Stimulated activated memory B cell treated with anti-CD40 and anti-IgM and Interleukin-4, amounts not matched to agents 10 μg/mL and 1 μg/mL and 100 μg/mL, for 72 hours (primary cell): ENCODE measurements at regions not wholly inside any gene's neighbourhood (a gene's known extent, or its start where the extent isn't known, plus 50 kb on each side); places are given as distances from the start of the nearest gene placed in this dataset.
"Not testable (repeated sequence)": the region's sequence is repeated elsewhere in the genome, so short reads cannot be mapped to it uniquely, and the experiment has no call there.

Experiments used
- ATAC-seq: fragments of 150-1000 bp; cut with Tn5 transposase; 2 replicates; pipeline ENCODE4 v1.10.0; 2021
- H3K27ac Mint-ChIP-seq: one replicate; pipeline ENCODE4 v1.8.0; 2022; ENCODE audit warnings: mild to moderate bottlenecking, mixed read lengths
- H3K27me3 Mint-ChIP-seq: one replicate; pipeline ENCODE4 v1.8.0; 2022; ENCODE audit warnings: mixed read lengths
- H3K36me3 Mint-ChIP-seq: one replicate; pipeline ENCODE4 v1.8.0; 2022; ENCODE audit warnings: mixed read lengths
- H3K4me1 Mint-ChIP-seq: one replicate; pipeline ENCODE4 v1.8.0; 2022; ENCODE audit warnings: mixed read lengths
- H3K4me3 Mint-ChIP-seq: one replicate; pipeline ENCODE4 v1.8.0; 2022; ENCODE audit warnings: mild to moderate bottlenecking, moderate library complexity, mixed read lengths
- H3K9me3 Mint-ChIP-seq: one replicate; pipeline ENCODE4 v1.8.0; 2022; ENCODE audit warnings: mixed read lengths

DNA sequence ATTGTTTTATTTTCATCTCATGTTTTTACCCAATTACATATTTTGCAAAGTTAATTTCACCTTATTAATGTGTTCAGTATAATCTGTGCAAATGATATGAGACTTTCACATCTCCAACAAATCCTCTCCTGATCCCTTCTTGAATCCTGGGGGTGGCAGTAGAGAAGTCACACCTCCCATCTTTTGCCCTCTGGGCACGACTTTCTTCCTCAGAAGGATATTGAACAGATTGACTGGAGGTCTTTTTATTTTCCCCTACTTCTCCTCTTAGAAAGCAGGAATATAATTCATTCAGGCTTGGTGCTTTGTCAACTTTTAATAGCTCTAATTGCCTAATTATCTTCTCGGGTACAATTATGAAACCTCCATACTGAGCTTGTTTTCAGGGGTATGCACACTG is 1037.1 kb upstream of the NUDT12 start:
- no peaks in the 10 kb centered on the region for H3K27me3 Mint-ChIP-seq
- H3K27ac Mint-ChIP-seq: no peak overlapping the region
- H3K4me3 Mint-ChIP-seq: no peak overlapping the region
- H3K36me3 Mint-ChIP-seq: no peaks in the 10 kb centered on the region
- ATAC-seq: no peak
- H3K4me1 Mint-ChIP-seq: no peaks in the 10 kb centered on the region
- H3K9me3 Mint-ChIP-seq: peaks cover 5% of the 10 kb centered on the region

DNA sequence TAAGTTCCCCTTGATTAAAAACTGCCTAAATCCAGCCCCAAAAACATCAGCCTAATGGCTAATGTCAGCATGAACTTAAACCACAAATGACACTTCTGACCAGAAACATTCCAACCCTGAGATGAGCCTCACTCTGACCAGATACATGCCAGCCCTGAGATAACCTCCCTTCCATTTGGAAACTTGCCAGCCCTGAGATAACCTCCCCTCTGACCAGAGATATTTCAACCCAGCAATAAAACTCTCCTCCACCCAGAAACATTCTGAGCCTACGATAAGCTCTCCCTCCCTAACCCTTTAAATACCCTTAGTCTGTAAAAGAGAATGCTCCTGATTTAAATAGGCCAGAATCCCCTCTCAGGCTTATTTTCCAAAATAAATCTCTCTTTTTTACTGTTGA is 1035.7 kb upstream of the NUDT12 start:
- Mint-ChIP-seq H3K27ac (no peak overlapping the region), H3K9me3 (peaks cover 8% of the 10 kb centered on the region), H3K27me3 (no peaks in the 10 kb centered on the region), H3K36me3 (no peaks in the 10 kb centered on the region), H3K4me1 (no peaks in the 10 kb centered on the region), H3K4me3 (no peak overlapping the region)
- no peak for ATAC-seq

DNA sequence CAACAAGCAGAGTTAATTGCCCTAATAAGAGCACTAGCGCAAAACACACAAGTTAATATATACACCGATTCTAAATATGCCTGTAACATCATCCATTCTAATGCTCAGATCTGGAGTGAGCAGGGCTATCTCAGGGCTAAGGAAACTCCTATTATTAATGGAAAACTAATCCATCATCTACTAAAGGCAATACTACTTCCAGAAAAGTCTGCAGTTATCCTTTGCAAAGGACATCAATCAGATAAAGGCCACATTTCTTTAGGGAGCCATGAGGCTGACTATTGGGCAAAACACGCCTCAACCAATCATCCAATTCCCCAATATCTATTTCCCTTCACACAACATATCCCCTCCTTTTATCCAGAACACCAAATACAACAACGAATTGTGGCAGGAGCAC is 1032.3 kb upstream of the NUDT12 start:
- Mint-ChIP-seq H3K36me3 (no peaks in the 10 kb centered on the region), H3K9me3 (peaks cover 12% of the 10 kb centered on the region), H3K27me3 (no peaks in the 10 kb centered on the region), H3K4me1 (no peaks in the 10 kb centered on the region), H3K4me3 (no peak overlapping the region), H3K27ac (no peak overlapping the region)
- ATAC-seq: no peak

DNA sequence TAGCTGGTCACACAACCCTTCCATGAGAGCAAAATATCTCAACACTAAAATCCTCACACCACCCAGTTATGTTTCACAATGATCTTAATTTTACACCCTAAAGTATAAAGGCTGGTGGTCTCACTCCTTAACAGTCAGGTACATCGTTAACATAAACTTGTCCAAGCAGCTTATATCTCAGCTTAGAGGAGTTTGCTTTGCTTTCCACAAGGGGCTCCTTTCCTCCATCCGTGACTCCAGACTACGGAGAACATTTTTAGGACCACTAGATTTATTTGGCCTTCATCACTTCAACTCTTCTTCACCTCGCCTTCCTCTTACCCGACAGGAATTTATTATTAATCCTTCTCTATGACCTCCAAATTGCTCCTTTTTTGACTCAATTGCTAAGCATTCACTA is 1014.1 kb upstream of the NUDT12 start:
- Mint-ChIP-seq H3K4me3 (no peak overlapping the region), H3K36me3 (no peaks in the 10 kb centered on the region), H3K27ac (no peak overlapping the region), H3K4me1 (no peaks in the 10 kb centered on the region), H3K9me3 (peaks cover 5% of the 10 kb centered on the region), H3K27me3 (no peaks in the 10 kb centered on the region)
- no peak for ATAC-seq

DNA sequence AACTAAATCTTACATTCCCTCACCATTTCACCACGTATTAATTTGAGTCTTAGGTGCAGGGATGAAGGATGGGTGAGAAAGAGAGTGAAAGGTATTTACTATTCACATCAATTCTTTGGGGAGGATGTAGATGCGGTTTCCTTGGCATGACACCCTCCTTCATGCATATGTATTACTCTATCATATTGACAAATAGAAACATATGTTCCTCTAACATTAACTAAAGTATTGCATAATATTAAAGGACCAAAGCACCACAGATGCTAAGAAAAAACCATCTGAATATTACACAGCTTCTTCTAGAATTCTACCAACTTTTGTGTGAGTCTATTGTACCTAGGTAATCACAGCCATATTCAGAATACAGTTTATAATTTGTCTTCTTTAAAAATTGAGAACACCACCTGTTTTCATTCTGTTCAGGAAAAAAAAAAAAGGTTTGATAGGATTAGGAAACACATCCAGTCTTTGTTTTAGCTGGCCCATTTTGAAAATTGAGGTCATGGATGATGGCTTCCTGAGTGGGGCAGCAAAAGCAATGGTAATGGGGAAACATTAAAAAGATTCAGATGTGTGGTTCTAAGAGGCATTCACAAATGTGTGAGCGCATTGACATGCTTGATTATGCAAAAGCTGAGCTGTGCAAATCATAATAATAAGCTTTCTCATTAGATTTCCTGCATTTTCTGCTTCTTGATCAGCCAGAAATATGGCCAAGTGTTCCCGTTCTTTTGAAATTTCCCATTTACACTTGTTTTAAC is 1011.5 kb upstream of the NUDT12 start:
- H3K27ac Mint-ChIP-seq: no peak overlapping the region

DNA sequence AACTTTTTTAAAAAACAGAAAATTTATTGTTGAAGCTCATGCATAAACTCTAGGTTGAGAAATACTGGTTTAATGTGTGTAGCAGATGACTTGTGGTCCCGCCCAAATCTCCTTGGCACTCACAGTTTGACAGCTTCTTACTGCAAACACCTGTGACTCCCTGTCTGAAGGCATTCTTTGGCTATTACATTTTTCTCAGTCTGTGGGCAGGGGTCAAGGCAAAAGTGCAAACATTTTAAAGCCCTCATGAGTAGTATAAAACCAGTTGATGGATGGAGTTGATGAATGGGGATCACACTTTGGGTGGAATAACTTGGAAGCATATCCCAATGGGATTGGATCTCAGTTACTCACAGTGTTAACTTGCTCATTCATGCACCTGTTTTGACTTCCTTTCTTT is 1007.0 kb upstream of the NUDT12 start:
- Mint-ChIP-seq H3K27ac (no peak overlapping the region), H3K27me3 (no peaks in the 10 kb centered on the region), H3K4me3 (no peak overlapping the region), H3K36me3 (no peaks in the 10 kb centered on the region), H3K4me1 (no peaks in the 10 kb centered on the region), H3K9me3 (peaks cover 2% of the 10 kb centered on the region)
- ATAC-seq: no peak

More for the DNA sequence above, 1011.5 kb upstream of the NUDT12 start:
- Mint-ChIP-seq H3K4me1 (no peaks in the 10 kb centered on the region), H3K36me3 (no peaks in the 10 kb centered on the region), H3K9me3 (peaks cover 5% of the 10 kb centered on the region), H3K27me3 (no peaks in the 10 kb centered on the region), H3K4me3 (no peak overlapping the region)
- ATAC-seq: no peak

DNA sequence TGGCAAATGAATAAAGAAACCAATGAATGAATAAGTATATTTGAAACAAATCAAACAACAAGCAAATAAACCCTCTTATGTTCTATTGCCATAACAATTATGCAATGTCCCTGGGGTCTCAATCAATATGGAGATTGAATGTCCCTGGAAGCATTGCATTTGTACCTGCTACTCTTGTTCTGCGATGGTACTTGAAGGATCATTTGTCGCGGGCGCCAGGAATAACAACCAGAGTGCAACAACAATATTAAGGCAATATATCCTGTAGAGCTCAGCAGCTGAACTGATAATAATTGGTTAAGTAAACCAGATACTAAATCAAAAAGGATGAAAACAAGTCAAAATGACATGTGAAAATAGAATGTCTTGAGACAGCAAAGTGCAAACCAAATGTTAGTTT is 1001.9 kb upstream of the NUDT12 start:
- no peaks in the 10 kb centered on the region for H3K36me3 Mint-ChIP-seq
- H3K9me3 Mint-ChIP-seq: peaks cover 10% of the 10 kb centered on the region
- no peak overlapping the region for H3K27ac Mint-ChIP-seq
- no peak overlapping the region for H3K4me3 Mint-ChIP-seq
- no peaks in the 10 kb centered on the region for H3K4me1 Mint-ChIP-seq
- H3K27me3 Mint-ChIP-seq: no peaks in the 10 kb centered on the region
- ATAC-seq: no peak

DNA sequence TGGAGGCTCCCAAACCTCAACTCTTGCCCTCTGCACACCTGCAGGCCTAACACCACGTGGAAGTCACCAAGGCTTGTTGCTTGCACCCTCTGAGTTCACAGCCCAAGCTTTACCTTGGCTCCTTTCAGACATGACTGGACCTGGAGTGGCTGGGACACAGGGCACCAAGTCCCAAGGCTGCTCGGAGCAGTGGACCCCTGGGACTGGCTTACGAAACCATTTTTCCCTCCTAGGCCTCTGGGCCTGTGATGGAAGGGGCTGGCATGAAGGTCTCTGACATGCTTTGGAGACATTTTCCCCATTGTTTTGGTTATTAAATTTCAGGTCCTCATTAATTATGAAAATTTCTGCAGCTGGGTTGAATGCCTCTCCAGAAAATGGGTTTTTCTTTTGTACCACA is 994.4 kb upstream of the NUDT12 start:
- ATAC-seq: no peak
- H3K9me3 Mint-ChIP-seq: peaks cover 18% of the 10 kb centered on the region
- H3K27ac Mint-ChIP-seq: no peak overlapping the region
- no peaks in the 10 kb centered on the region for H3K27me3 Mint-ChIP-seq
- H3K4me3 Mint-ChIP-seq: no peak overlapping the region
- H3K36me3 Mint-ChIP-seq: no peaks in the 10 kb centered on the region
- no peaks in the 10 kb centered on the region for H3K4me1 Mint-ChIP-seq

DNA sequence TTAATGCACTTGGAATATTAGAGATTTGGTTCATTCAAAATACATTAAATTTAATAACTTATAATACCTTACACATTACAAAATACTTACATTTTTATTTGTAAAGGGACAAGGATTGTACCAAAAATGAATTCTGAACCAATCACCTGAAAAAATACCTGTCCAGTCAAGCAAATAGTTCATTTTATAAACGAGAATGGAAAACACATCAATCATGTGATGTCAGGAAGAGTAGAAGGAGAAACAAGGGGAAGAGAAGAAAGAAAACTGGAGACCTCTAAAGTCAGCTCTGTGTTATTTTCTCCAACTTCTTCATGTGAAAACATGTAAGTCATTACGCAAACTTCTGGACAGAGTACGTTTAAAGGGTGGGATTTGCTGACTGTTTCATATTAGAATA is 989.0 kb upstream of the NUDT12 start:
- H3K4me1 Mint-ChIP-seq: no peaks in the 10 kb centered on the region
- H3K4me3 Mint-ChIP-seq: no peak overlapping the region
- no peak overlapping the region for H3K27ac Mint-ChIP-seq
- peaks cover 6% of the 10 kb centered on the region for H3K9me3 Mint-ChIP-seq
- ATAC-seq: no peak
- H3K27me3 Mint-ChIP-seq: no peaks in the 10 kb centered on the region
- no peaks in the 10 kb centered on the region for H3K36me3 Mint-ChIP-seq

DNA sequence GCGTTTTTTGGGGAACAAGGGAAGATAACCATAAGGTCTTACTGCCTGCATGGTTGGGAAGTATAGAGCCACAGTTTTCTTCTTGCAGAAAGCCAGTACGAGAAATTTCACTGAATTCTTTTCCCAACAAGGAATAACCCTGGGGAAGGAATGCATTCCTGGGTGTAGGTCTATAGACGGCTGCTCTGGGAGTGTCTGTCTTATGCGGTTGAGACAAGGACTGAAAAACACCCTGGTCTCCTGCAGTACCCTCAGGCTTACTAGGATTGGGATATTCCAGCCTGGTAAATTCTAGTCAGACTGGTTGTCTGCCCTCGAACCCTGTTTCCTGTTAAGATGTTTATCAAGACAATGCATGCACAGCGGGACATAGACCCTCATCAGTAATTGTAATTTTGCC is 984.3 kb upstream of the NUDT12 start:
- not testable (repeated sequence) for H3K4me3 Mint-ChIP-seq, H3K27me3 Mint-ChIP-seq, H3K4me1 Mint-ChIP-seq, ATAC-seq, H3K27ac Mint-ChIP-seq, H3K9me3 Mint-ChIP-seq, H3K36me3 Mint-ChIP-seq

DNA sequence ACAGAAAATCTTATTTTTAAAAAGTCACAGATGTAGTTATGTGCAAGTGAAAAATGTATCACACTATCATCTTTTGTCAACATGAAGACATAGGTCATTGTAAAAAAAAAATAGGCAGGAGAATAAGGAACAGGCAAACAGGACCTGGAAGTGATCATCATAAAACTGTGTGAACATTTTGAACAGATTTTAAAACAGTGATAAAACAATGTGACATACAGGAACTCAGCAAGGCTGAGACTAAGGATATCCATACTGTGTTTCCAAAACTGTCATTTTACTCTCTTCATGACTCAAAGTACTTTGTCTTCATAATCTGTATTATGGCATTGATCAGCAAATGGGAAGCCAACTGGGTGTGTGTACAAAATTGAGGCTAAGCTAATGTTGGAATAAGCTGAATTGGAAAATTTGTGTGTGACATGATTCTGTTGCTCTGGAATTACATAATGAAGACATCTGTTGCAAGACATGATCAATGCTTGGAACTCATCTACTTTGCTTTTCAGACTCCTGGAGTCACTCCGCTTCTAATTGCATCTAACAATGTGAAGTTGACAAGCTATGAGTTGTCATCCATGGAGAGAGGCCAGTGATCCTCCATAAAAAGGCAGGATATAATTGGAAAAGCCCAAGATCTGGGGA is 978.7 kb upstream of the NUDT12 start:
- ATAC-seq: no peak
- Mint-ChIP-seq H3K9me3 (no peaks in the 10 kb centered on the region), H3K36me3 (no peaks in the 10 kb centered on the region)

DNA sequence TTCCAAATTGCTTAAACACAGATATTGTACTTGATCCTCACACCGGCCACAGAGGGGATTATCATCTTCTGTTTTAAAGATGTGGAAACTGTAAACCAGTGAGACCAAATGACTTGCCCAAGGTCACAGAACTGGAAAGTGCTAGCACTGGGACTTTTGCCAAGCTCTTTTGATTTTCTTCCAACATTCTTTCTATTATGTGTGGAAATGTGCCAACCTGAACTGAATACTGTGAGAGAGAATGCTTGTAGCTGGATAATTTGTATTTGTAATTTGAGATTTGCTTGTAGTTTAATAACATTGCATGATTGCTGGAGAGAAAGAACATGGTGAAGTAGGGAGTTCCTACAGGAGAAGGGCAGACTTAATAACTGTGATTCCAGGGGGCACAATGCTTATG is 977.9 kb upstream of the NUDT12 start:
- Mint-ChIP-seq H3K36me3 (no peaks in the 10 kb centered on the region), H3K9me3 (no peaks in the 10 kb centered on the region), H3K4me1 (no peaks in the 10 kb centered on the region), H3K27me3 (no peaks in the 10 kb centered on the region), H3K4me3 (no peak overlapping the region), H3K27ac (no peak overlapping the region)
- ATAC-seq: no peak

More for the DNA sequence above, 978.7 kb upstream of the NUDT12 start:
- Mint-ChIP-seq H3K27ac (no peak overlapping the region), H3K27me3 (no peaks in the 10 kb centered on the region), H3K4me3 (no peak overlapping the region), H3K4me1 (no peaks in the 10 kb centered on the region)

DNA sequence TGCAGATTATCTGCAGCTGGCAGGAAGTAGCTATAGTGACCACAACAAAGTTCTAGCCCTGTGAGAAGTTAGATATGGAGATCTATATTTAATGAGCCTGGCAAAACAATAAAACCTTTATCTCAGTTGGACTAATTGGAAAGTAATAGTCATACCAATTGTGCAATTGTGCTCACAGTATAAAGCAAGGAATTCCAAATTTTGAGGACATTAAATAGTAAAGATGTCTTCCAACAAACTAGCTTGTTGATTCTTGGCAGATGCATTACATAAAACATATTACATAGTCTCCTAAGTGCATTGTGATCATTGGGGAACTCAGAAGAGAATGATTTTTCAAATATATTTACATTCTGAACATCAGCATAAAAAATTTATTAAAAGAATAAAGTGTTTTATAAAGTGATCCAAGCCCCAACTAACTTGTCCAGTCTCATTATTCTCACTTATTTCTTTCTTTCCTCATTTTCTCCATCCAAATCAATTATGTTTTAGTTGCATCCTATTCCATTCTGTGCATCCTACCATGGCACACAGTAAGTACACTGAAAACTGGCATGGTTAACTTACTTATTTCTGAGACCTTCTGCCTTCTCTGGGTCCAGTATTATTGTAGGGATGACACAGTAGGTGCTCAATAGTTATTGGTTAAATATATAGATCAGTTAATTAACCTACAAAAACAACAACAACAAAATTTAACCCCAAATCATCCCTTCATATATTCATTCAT is 977.2 kb upstream of the NUDT12 start:
- peaks cover 1% of the 10 kb centered on the region for H3K9me3 Mint-ChIP-seq
- no peaks in the 10 kb centered on the region for H3K4me1 Mint-ChIP-seq
- H3K27me3 Mint-ChIP-seq: no peaks in the 10 kb centered on the region
- H3K36me3 Mint-ChIP-seq: no peaks in the 10 kb centered on the region
- H3K27ac Mint-ChIP-seq: no peak overlapping the region
- ATAC-seq: no peak
- no peak overlapping the region for H3K4me3 Mint-ChIP-seq

DNA sequence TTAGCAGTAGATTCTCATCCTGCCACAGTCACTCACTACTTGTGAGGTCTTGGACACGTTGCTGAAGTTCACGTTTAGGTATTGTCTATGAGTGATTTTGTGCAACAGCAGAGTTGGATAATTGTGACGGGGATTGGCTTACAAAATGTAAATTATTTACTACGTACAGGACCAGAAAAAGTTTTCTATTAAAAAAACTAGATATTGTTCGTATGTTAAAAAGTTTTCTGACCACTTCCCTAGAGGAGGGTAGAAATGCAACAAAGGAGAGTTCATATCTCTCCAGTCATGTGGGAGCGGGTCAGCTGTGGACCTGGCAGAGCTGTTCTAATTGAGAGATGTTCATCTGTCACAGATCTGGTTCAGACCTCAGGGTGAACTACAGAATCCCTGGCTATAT is 976.1 kb upstream of the NUDT12 start:
- H3K27me3 Mint-ChIP-seq: no peaks in the 10 kb centered on the region
- H3K36me3 Mint-ChIP-seq: no peaks in the 10 kb centered on the region
- H3K4me3 Mint-ChIP-seq: no peak overlapping the region
- peaks cover 3% of the 10 kb centered on the region for H3K9me3 Mint-ChIP-seq
- no peak for ATAC-seq
- H3K4me1 Mint-ChIP-seq: no peaks in the 10 kb centered on the region
- no peak overlapping the region for H3K27ac Mint-ChIP-seq

DNA sequence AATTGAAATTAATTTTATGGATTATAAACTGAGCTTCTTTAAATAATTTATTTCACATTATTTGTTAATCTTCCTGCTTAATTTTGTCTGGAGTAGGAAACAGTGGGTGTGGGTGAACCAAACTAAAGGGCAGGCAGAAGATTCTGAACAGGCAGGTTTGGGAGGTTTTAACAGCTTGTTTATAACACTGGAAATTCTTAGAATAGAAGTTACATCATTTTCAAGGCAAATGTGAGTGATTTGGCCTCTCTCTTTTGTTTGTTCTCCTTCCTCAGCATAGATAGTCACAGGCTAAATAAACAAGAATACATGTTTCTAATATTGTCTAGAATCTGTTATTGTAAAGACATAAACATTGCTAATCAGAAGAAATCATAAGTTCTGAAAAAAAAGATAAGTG is 970.9 kb upstream of the NUDT12 start:
- H3K27ac Mint-ChIP-seq: no peak overlapping the region
- no peaks in the 10 kb centered on the region for H3K27me3 Mint-ChIP-seq
- peaks cover 3% of the 10 kb centered on the region for H3K9me3 Mint-ChIP-seq
- no peak overlapping the region for H3K4me3 Mint-ChIP-seq
- H3K4me1 Mint-ChIP-seq: no peaks in the 10 kb centered on the region
- ATAC-seq: no peak
- H3K36me3 Mint-ChIP-seq: no peaks in the 10 kb centered on the region

DNA sequence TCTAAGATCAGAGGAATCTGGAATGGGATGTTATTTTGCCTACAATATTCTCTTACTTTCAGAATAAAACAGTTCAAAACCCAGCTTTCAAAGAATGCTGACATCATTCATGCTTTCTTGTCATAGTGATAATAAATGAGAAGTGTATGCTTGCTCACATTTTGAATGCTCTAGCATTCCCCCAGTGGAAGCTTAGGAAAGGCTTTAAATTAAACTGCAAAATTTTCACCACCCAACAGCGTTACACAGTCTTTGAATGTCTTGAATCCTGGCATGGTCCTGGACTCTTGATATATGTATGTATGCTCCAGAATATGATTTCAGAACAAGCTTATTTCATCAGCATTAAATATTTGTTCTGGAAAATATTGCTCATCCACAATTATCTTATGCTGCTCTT is 964.3 kb upstream of the NUDT12 start:
- Mint-ChIP-seq H3K4me1 (no peaks in the 10 kb centered on the region), H3K36me3 (no peaks in the 10 kb centered on the region), H3K27ac (no peak overlapping the region), H3K4me3 (no peak overlapping the region), H3K27me3 (no peaks in the 10 kb centered on the region), H3K9me3 (no peaks in the 10 kb centered on the region)
- no peak for ATAC-seq
